H1 (cell line): ENCODE measurements at regions not wholly inside any gene's neighbourhood (a gene's known extent, or its start where the extent isn't known, plus 50 kb on each side); places are given as distances from the start of the nearest gene placed in this dataset.

Experiments
- CTCF ChIA-PET: fragments of 300-600 bp; sonication (Branson Sonifier 250); formaldehyde crosslinking; loops from one replicate; lab custom pipeline; 2021; ENCODE audit not compliant: partially characterized antibody; lab: Charles Lee
- POLR2A ChIA-PET: fragments of 300-600 bp; sonication (Branson Sonifier 250); formaldehyde crosslinking; loops from one replicate; lab custom pipeline; 2021; ENCODE audit warnings: inconsistent platforms; ENCODE audit not compliant: partially characterized antibody; lab: Charles Lee
- DNase-seq, 2 experiments: peaks; one replicate each; pipeline versions ENCODE4 v3.0.0 to v3.0.0-alpha.2; 2010 to 2022; ENCODE audit warnings: low spot score in 2 of 2, low read depth in 1 of 2, mixed read lengths in 1 of 2
- FAIRE-seq: peaks from 2 replicates; lab custom pipeline; 2011; peaks lifted over from hg19 to GRCh38; lab: Jason Lieb, UNC
- H2AFZ ChIP-seq: 2 replicates; pipeline ENCODE4 v1.8.1; 2012; ENCODE audit warnings: low read length, inconsistent platforms
- H2AK5ac ChIP-seq: 2 replicates; pipeline ENCODE4 v1.6.1; 2013; ENCODE audit warnings: low read depth, low read length
- H2BK120ac ChIP-seq: replicated peaks from 2 replicates; pipeline ENCODE3; 2013; ENCODE audit warnings: low read depth, low read length, inconsistent platforms
- H2BK12ac ChIP-seq: 2 replicates; pipeline ENCODE4 v1.6.1; 2013; ENCODE audit warnings: low read depth, low read length
- H2BK15ac ChIP-seq: 2 replicates; pipeline ENCODE4 v1.6.1; 2013; ENCODE audit warnings: low read length
- H2BK20ac ChIP-seq: 2 replicates; pipeline ENCODE4 v1.6.1; 2013; ENCODE audit warnings: low read length
- H2BK5ac ChIP-seq: 2 replicates; pipeline ENCODE4 v1.6.1; 2013; ENCODE audit warnings: low read depth, low read length
- H3K14ac ChIP-seq: 2 replicates; pipeline ENCODE4 v1.6.1; 2013; ENCODE audit warnings: inconsistent platforms; ENCODE audit not compliant: insufficient read length
- H3K18ac ChIP-seq: 2 replicates; pipeline ENCODE4 v1.6.1; 2013; ENCODE audit warnings: low read length; ENCODE audit errors: extremely low read depth
- H3K23ac ChIP-seq: 2 replicates; pipeline ENCODE4 v1.6.1; 2013; ENCODE audit warnings: inconsistent platforms; ENCODE audit not compliant: insufficient read length
- H3K23me2 ChIP-seq: 2 replicates; pipeline ENCODE4 v1.6.1; 2013; ENCODE audit warnings: low read depth, low read length
- H3K27ac ChIP-seq: 2 replicates; pipeline ENCODE4 v1.6.1; 2011; ENCODE audit warnings: low read depth, low read length, inconsistent platforms
- H3K27me3 ChIP-seq, 4 experiments: replicated peaks in 1 of 4; 1 replicate in 1 of 4; 2 replicates in 3 of 4; pipeline versions ENCODE4 v1.6.1 to v1.8.1; 2011 to 2013; ENCODE audit warnings: low read length in 3 of 4, mild to moderate bottlenecking in 3 of 4, inconsistent platforms in 2 of 4, mixed read lengths in 2 of 4, moderate library complexity in 1 of 4; ENCODE audit not compliant: control insufficient read depth in 3 of 4, insufficient read depth in 3 of 4; ENCODE audit errors: extremely low read depth in 1 of 4
- H3K36me3 ChIP-seq, 4 experiments: 2 replicates each; pipeline versions ENCODE4 v1.6.1 to v1.8.1; 2011 to 2013; ENCODE audit warnings: mild to moderate bottlenecking in 4 of 4, low read length in 3 of 4, moderate library complexity in 2 of 4, control low read depth in 1 of 4, inconsistent platforms in 1 of 4; ENCODE audit not compliant: insufficient read depth in 4 of 4, control insufficient read depth in 2 of 4
- H3K4ac ChIP-seq: replicated peaks from 2 replicates; pipeline ENCODE3; 2013; ENCODE audit warnings: low read length, low read depth, mixed read lengths, inconsistent platforms; ENCODE audit not compliant: insufficient read length
- H3K4me1 ChIP-seq, 4 experiments: replicated peaks in 1 of 4; 1 replicate in 1 of 4; 2 replicates in 3 of 4; pipeline versions ENCODE4 v1.6.1 to v1.8.1; 2011 to 2013; ENCODE audit warnings: low read length in 3 of 4, inconsistent platforms in 2 of 4, mixed read lengths in 1 of 4; ENCODE audit not compliant: insufficient read depth in 4 of 4, control insufficient read depth in 3 of 4
- H3K4me2 ChIP-seq, 2 experiments: 2 replicates each; pipeline versions ENCODE4 v1.6.1 to v1.8.1; 2011 to 2013; ENCODE audit warnings: low read depth in 2 of 2, low read length in 2 of 2, control low read depth in 1 of 2, inconsistent platforms in 1 of 2, mild to moderate bottlenecking in 1 of 2; ENCODE audit not compliant: insufficient read depth in 1 of 2
- H3K4me3 ChIP-seq, 4 experiments: fragments of 200-600, 300-600 bp in 1 of 4; sonication (generic), shearing (Covaris generic), sonication (Bioruptor Twin) in 1 of 4; 2 replicates each; pipeline versions ENCODE4 v1.5.1 to v1.8.1; 2011 to 2016; ENCODE audit warnings: low read length in 4 of 4, low read depth in 3 of 4, control low read depth in 2 of 4, inconsistent platforms in 2 of 4, mild to moderate bottlenecking in 2 of 4, mixed read lengths in 1 of 4, moderate library complexity in 1 of 4; ENCODE audit not compliant: insufficient read depth in 2 of 4; ENCODE audit errors: extremely low read depth in 1 of 4
- H3K56ac ChIP-seq: replicated peaks from 2 replicates; pipeline ENCODE3; 2013; ENCODE audit warnings: low read depth, mild to moderate bottlenecking, mixed read lengths, low read length, inconsistent platforms; ENCODE audit not compliant: insufficient read length
- H3K79me1 ChIP-seq: 2 replicates; pipeline ENCODE4 v1.6.1; 2013; ENCODE audit warnings: low read depth, low read length, control low read depth
- H3K79me2 ChIP-seq, 2 experiments: 2 replicates each; pipeline versions ENCODE4 v1.6.1 to v1.8.1; 2012 to 2013; ENCODE audit warnings: low read length in 2 of 2, mild to moderate bottlenecking in 2 of 2, inconsistent platforms in 1 of 2; ENCODE audit not compliant: insufficient read depth in 2 of 2, control insufficient read depth in 1 of 2
- H3K9ac ChIP-seq, 4 experiments: replicated peaks in 1 of 4; 1 replicate in 1 of 4; 2 replicates in 3 of 4; pipeline versions ENCODE4 v1.6.1 to v1.8.1; 2011 to 2013; ENCODE audit warnings: low read depth in 3 of 4, low read length in 3 of 4, control low read depth in 2 of 4, mild to moderate bottlenecking in 2 of 4, moderate library complexity in 2 of 4, inconsistent platforms in 1 of 4; ENCODE audit errors: extremely low read depth in 1 of 4
- H3K9me3 ChIP-seq, 2 experiments: 2 replicates each; pipeline versions ENCODE4 v1.6.1 to v1.8.1; 2012 to 2013; ENCODE audit warnings: mild to moderate bottlenecking in 2 of 2, moderate library complexity in 2 of 2, control low read depth in 1 of 2, inconsistent platforms in 1 of 2, low read depth in 1 of 2, low read length in 1 of 2, mixed read lengths in 1 of 2; ENCODE audit not compliant: insufficient read depth in 2 of 2
- H4K20me1 ChIP-seq, 2 experiments: replicated peaks in 1 of 2; 2 replicates each; pipeline versions ENCODE3 to v1.8.1; 2011 to 2013; ENCODE audit warnings: inconsistent platforms in 2 of 2, low read length in 2 of 2, mild to moderate bottlenecking in 1 of 2; ENCODE audit not compliant: insufficient read depth in 2 of 2, control insufficient read depth in 1 of 2
- H4K5ac ChIP-seq: 2 replicates; pipeline ENCODE4 v1.6.1; 2013; ENCODE audit warnings: low read length, low read depth, mixed read lengths, inconsistent platforms; ENCODE audit not compliant: insufficient read length
- H4K8ac ChIP-seq: 2 replicates; pipeline ENCODE4 v1.8.0; 2013; ENCODE audit warnings: mild to moderate bottlenecking, moderate library complexity, low read length, inconsistent platforms; ENCODE audit not compliant: insufficient read depth; ENCODE audit errors: extremely low read depth
- H4K91ac ChIP-seq: replicated peaks from 2 replicates; pipeline ENCODE3; 2013; ENCODE audit warnings: low read length, mixed read lengths, inconsistent platforms; ENCODE audit not compliant: insufficient read length
- ASH2L ChIP-seq: fragments of 200-600, 300-600 bp; sonication (generic); IDR thresholded peaks from one replicate; pipeline ENCODE4 v1.7.1; 2017; ENCODE audit warnings: low read length
- BCL11A ChIP-seq, 2 experiments: IDR thresholded peaks; one replicate each; pipeline ENCODE4 v1.6.1; 2011; ENCODE audit warnings: low read depth in 2 of 2, low read length in 2 of 2, mild to moderate bottlenecking in 2 of 2
- E2F6 ChIP-seq: IDR thresholded peaks from 2 replicates; pipeline ENCODE4 v1.6.1; 2012; ENCODE audit warnings: inconsistent platforms
- MAX ChIP-seq: IDR thresholded peaks from 2 replicates; pipeline ENCODE4 v1.6.1; 2012; ENCODE audit warnings: inconsistent platforms
- POLR2AphosphoS5 ChIP-seq: IDR thresholded peaks from 2 replicates; pipeline ENCODE4 v1.6.1; 2011; ENCODE audit warnings: low read depth, low read length
- RBBP5 ChIP-seq: IDR thresholded peaks from 2 replicates; pipeline ENCODE4 v1.7.1; 2012; ENCODE audit warnings: low read depth, mild to moderate bottlenecking, inconsistent platforms, low read length, moderate library complexity, borderline replicate concordance
- RFX5 ChIP-seq: IDR thresholded peaks from 2 replicates; pipeline ENCODE4 v1.6.1; 2011; ENCODE audit warnings: low read depth, low read length, improper control_type of control experiment, borderline replicate concordance
- SAP30 ChIP-seq: fragments of 300-600 bp; sonication (generic); IDR thresholded peaks from 2 replicates; pipeline ENCODE4 v1.7.1; 2012; ENCODE audit warnings: low read length, moderate library complexity, mild to moderate bottlenecking, inconsistent platforms; ENCODE audit not compliant: insufficient read depth, insufficient replicate concordance
- TAF1 ChIP-seq: IDR thresholded peaks from 2 replicates; pipeline ENCODE4 v1.6.1; 2011; ENCODE audit warnings: mild to moderate bottlenecking, low read depth, low read length
- TCF12 ChIP-seq: IDR thresholded peaks from 2 replicates; pipeline ENCODE4 v1.6.1; 2011; ENCODE audit warnings: low read depth, mild to moderate bottlenecking, low read length
- WGBS, 2 experiments: shearing (Covaris generic) in 1 of 2; methylation state at CpG; one replicate each; pipeline versions ENCODE4 v1.1.6 to v1.1.7; 2013 to 2015; ENCODE audit warnings: low lambda C conversion rate in 2 of 2, mixed read lengths in 2 of 2, inconsistent platforms in 1 of 2, low coverage in 1 of 2, missing lambda C conversion rate in 1 of 2; ENCODE audit not compliant: insufficient replicate concordance in 2 of 2, insufficient coverage in 1 of 2, insufficient read length in 1 of 2; ENCODE audit errors: extremely low coverage in 1 of 2, missing lambda C conversion rate in 1 of 2; 5-methylcytosine and 5-hydroxymethylcytosine counted together

- ChIA-PET POLR2A (interaction anchor here (0.6 to 20.0 kb wide), 10 partner anchors 8 to 76 kb away, joined by 3 to 509 read pairs (median 4); partner anchors contain the start of gene BCOR), CTCF (interaction anchor here (1.1 to 1.4 kb wide), 2 partner anchors 14 to 16 kb away, joined by 3 to 4 read pairs; no protein-coding TSS in a partner anchor)
- Histone ChIP-seq H3K79me2 (no peaks in the 10 kb centered on the region; a peak in 1 of 4 replicates), H4K91ac (peak overlapping the region; percentile 74), H3K18ac (peak overlapping the region; percentile 71), H3K4me2 (peak overlapping the region; percentile 71 to 92), H2BK120ac (no peak overlapping the region), H3K9me3 (no peaks in the 10 kb centered on the region), H3K79me1 (no peaks in the 10 kb centered on the region), H2BK15ac (no peak overlapping the region), H3K23ac (no peak overlapping the region), H3K27ac (no peak overlapping the region), H2BK20ac (no peak overlapping the region), H3K56ac (no peak overlapping the region), H4K8ac (no peak overlapping the region)
- peak in 1 of 2 experiments; percentile 51 for DNase-seq
- 0 out of 2 replicates have a peak, but pooled peaks have one; percentile 12 for TF ChIP-seq RBBP5
- TF ChIP-seq E2F6 = peak; percentile 34; the same call in 1 of the 2 replicates
- peak; percentile 72 for TF ChIP-seq MAX
- TF ChIP-seq ASH2L = peak; percentile 30
- no peak for TF ChIP-seq BCL11A (IDR thresholded peaks at IDR 0.05; ENCODE audit: low read depth in 2 of 2, low read length in 2 of 2)
- TF ChIP-seq TAF1 = no peak
- no peak for TF ChIP-seq RFX5
- no peak for TF ChIP-seq POLR2AphosphoS5
- TF ChIP-seq TCF12 = no peak
- no peak for TF ChIP-seq SAP30
- TF ChIP-seq, all 59 proteins: peak for 4
- peak overlapping the region in 1 of 4 experiments; percentile 39; a peak in 2 of 7 replicates for H3K9ac ChIP-seq
- no CpG with 5 or more reads among the region's 70 CpGs for WGBS, 2 experiments
- H2AK5ac ChIP-seq = no peak overlapping the region
- H2AFZ ChIP-seq = no peak overlapping the region
- H3K4me3 ChIP-seq = peak overlapping the region; percentile 36 to 86 (median 54)
- H3K4me1 ChIP-seq = peaks cover 6 to 22% (median 15%) of the 10 kb centered on the region in 4 experiments
- peaks cover 31% of the 10 kb centered on the region; the same call in 1 of the 2 replicates for H3K23me2 ChIP-seq
- H2BK5ac ChIP-seq = peak overlapping the region; percentile 71; the same call in 1 of the 2 replicates
- peaks cover 8 to 36% (median 28%) of the 10 kb centered on the region in 4 experiments for H3K27me3 ChIP-seq
- H3K14ac ChIP-seq = no peak overlapping the region
- H3K36me3 ChIP-seq = no peaks in the 10 kb centered on the region
- H4K5ac ChIP-seq = peak overlapping the region; percentile 60
- no peak overlapping the region for H2BK12ac ChIP-seq
- H4K20me1 ChIP-seq = peaks cover 0 to 4% of the 10 kb centered on the region in 2 experiments
- no peak overlapping the region for H3K4ac ChIP-seq
- no peak for FAIRE-seq
These were observed 55.8 kb upstream of the BCOR start for GRCh38 chrX:40153345-40154249.
